DMS53 treated with DMSO at 0.1 percent for 48 hours (cell line): ENCODE measurements at regions not wholly inside any gene's neighbourhood (a gene's known extent, or its start where the extent isn't known, plus 50 kb on each side); places are given as distances from the start of the nearest gene placed in this dataset.
"Not testable (repeated sequence)": the region's sequence is repeated elsewhere in the genome, so short reads cannot be mapped to it uniquely, and the experiment has no call there.

Experiments used
- DNase-seq: peaks from one replicate; lab custom pipeline; 2025; ENCODE audit not compliant: unreplicated experiment; lab: John Stamatoyannopoulos, UW

DNA sequence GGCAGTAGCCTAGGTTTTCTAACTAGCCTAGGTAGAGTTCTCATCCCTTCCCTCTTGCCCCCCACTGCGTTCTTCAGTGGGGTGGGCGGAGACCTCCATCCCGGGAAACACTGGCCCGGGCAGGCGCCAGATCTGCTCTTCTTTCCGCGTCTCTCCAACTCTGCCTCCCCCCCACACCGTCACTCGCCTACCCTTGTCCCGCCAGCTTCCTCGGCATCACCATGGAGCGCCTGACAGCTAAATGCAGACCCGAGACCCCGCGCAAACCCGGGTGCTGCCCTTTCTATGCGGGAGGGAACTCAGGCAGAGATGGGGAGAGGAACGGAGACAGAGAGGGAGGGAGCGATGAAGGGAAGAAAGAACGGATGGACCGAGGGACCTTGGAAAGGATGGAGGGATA, 1494.8 kb upstream of the DEFB115 start:
- DNase-seq: no peak

DNA sequence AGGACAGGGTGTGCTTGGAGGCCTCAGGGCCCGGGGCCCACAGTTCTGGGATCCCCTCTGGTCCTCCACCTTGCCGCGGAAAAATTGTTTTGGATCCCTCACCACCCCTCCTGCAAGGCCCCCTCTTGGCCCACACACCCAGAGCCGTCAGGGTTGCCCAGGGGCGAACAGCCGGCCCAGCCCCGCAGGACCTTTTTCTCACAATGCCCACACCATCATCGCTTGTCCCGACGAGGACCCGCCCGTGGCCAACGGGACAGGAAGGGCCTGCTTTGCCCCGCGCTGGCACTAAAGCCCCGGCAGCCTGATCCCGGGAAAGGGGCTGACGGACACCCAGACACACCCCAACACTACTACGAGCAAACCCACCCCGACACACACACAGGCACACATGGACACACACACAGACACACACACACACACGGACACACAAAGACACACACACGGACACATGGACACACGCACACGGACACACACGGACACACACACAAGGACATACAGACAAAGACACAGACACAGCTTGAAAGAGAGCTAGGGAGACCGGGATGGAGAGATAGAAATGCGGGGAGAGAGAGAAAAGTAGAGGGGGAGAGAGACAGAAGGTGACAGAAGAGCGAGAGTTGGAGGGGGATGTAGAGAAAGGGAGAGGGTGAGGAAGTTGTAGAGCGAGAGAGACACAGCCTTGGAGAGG, 1493.5 kb upstream of the DEFB115 start:
- DNase-seq: no peak

DNA sequence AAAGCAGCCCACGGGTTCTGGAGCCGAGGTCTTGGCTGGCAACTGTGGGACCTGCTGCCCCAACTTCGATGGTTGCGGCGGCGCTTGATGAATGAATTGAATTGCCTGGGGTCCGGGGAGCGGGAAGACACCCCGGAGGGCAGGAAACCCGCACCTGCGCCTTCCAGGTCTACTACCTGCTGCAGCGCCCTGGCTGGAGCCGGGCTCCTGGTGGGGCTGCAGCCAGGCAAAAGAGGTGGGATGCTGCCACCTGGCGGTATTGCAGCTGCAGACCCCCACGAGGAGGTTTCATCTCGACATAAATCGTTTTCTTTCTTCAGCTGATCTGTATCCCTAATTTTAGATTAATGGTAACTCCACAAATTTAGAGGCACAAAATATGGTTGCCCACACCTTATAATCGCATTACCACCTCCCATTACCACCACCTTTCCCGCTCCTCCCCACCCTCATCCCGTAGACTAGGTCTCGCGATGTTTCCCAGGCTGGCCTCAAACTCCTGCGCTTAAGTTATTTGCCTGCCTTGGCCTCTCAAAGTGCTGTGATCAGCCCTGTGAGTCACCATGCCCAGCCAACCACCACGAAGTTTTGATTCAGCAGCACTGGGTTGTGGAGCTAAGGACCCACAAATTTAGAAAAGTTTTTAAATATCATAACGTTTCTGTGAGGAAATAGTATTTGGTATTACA, 1492.4 kb upstream of the DEFB115 start:
- DNase-seq: peak; percentile 10

DNA sequence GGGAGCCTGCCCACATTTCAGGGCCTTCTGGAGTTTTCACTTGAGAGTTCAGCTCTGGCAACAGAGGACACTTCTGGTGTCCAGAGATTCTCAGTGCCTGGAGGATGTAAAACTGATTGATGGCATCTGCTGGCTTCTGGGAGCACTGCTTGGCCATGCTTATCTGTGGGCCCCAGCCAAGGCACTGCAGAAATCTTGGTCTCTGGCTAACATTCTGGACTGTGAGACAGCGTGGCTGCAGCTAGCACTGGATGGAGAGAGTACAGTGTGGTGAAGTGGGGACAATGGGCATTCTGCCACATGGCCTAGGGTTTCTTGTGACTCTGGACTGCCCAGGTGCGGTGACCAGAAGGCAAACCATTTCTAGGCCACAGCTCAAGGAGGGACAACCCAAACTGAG, 1479.4 kb upstream of the DEFB115 start:
- DNase-seq: not testable (repeated sequence)

- DNase-seq: not testable (repeated sequence)
Observed at GRCh38 chr20:29781217-29781616, 1476.2 kb upstream of the DEFB115 start.

DNA sequence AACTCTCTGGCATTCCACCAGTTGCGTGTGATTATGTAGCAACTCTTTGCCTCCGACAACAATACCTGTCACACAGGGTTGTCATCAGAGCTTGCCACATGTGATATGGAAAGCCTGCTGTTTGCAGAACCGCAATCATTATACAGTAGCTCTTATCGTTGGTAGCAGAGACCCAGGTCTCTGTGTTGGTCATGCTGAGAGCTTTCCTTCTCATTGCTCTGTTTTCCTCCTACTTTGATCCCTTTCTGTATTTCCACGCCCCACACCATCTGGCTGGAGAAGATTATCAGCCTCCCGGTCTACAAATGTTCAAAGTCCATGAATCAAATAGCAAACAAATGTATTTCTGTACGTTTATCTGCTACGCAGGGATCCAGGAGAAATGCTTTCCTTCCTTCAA, 1475.6 kb upstream of the DEFB115 start:
- not testable (repeated sequence) for DNase-seq

DNA sequence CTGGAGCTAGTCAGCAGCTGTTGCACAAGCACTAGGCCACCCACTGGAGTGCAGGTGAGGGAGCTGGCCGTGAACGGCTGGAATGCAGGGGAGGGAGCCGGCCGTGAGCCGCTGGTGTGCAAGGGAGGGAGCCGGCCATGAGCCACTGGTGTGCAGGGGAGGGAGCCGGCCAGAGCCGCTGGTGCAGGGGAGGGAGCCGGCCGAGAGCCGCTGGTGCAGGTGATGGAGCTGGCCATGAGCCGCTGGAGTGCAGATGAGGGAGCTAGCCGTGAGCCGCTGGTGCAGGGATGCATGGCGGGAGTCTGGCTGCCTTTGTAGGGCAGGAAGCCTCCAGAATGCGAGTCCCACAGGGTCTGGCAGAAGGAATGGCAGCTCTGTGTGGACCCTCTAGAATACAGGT, 1470.0 kb upstream of the DEFB115 start:
- not testable (repeated sequence) for DNase-seq

- DNase-seq: no peak
Observed at GRCh38 chr20:29790510-29790909, 1467.0 kb upstream of the DEFB115 start.

DNA sequence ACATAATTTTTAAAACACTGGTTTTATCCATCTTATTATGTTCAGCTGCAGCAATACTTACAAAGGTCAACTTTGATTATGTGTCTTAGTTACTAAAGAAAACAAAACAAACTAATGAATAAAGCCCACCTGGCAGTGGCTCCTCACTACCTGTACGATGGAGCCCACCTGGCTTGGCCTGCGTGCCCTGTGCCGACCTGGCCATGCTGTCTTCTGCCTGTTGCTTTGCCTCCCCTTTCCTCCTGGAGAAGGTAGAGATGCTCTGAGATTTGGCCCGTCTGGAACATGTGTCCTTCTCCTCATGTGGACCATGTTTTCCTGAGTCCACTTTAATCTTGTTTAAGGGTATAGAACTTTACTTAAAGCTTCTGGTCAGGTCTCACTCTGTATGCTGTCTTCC, 1426.0 kb upstream of the DEFB115 start:
- DNase-seq: not testable (repeated sequence)

GRCh38 chr20:29868014-29868413, 1389.5 kb upstream of the DEFB115 start:
- not testable (repeated sequence) for DNase-seq

GRCh38 chr20:29868688-29869087, 1388.8 kb upstream of the DEFB115 start:
- not testable (repeated sequence) for DNase-seq

DNA sequence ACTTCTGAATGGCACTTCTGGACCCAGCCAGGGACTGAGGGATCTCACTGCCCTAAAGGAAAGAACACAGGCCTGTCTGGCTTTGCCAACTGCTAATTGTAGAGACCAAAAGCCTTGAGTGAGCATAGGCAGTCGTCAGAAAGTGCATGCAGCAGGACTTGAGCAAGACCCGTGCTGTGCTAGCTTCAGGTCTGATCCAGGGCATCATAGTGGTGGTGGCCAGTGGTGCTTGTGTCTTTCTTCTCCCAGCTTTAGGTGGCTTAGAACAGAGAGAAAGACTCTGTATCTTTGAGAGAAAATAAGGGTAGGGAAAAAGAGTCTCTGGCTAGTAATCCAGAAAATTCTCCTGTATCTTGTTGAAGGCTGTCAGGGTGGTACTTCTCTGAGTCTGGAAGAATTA, 1385.6 kb upstream of the DEFB115 start:
- not testable (repeated sequence) for DNase-seq

DNA sequence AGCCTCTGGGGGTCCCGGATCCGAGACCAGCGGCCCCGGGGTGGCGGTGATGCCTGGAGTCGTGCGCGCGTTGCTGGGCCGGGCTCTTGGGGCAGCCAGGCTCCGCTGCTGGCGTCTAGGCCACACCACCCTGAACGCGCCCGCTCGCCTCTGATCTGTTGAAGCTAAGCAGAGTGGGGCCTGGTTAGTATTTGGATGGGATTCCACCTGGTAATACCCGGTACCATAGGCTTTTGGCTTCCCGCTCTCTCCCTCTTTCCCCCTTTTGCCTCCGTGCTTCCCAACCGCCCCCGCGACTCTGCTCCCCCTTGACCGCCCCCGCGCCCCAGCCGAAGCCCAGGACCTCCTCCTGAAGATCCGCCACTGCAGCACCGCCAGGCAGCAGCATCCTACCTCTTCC, 1383.5 kb upstream of the DEFB115 start:
- no peak for DNase-seq

DNA sequence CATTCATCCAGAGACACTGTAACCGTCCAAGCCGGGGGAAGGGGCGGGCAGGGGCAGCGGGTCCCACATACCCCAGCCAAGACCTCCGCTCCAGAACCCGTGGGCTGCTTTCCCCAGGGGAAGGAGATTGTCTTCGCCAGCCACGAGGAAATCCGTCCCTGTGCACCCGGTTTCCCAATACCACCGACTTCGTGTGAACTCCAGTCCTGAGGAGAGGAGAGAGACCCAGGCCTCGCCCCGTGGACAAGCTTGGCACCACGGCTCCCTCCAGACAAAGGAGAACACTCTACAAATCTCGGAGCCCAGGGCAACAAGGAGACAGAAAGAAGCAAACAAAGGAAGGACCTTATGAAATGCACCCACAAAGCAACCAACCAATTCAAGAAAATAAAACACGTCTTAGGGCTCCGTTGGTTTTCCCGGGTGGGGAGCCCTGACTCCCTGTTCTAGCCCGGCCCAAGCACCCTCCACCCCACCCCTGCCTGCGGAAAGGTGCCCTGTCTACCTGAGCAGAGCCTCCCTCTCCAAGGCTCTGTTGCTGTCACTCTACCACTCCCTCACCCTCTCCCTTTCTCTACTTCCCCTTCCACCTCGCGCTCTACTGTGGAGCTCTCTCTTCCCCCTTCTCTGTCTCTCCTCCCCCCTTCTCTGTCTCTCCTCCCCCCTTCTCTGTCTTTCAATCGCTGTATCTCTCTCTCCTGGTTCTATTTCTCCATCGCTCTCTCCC, 1382.8 kb upstream of the DEFB115 start:
- no peak for DNase-seq

DNA sequence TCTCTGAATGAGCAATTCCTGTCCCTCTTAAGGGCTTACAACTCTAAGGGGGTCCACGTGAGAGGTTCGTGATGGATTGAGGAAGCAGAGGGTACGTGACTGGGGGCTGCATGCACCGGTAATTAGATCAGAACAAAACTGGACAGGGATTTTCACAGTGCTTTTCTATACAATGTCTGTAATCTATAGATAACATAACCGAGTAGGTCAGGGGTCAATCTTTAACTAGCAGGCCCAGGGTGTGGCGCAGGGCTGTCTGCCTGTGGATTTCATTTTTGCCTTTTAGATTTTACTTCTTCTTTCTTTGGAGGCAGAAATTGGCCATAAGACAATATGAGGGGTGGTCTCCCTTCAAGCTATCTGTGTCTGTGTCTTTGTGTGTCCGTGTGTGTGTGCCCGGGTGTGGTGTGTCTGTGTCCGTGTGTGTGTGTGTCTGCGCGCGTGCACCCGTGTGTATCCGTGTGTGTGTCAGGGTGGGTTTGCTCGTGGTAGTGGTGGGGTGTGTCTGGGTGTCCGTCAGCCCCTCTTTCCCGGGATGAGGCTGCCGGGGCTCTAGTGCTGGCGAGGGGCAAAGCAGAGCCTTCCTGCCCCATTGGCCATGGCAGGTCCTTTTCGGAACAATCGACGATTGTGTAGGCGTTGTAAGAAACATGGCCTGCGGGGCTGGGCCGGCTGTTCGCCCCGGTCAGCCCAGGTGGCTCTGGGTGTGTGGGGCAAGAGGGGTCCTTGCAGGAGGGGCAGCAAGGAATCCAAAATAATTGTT, 1382.0 kb upstream of the DEFB115 start:
- not testable (repeated sequence) for DNase-seq

- not testable (repeated sequence) for DNase-seq
Observed at GRCh38 chr20:29876084-29876910, 1381.2 kb upstream of the DEFB115 start.

DNA sequence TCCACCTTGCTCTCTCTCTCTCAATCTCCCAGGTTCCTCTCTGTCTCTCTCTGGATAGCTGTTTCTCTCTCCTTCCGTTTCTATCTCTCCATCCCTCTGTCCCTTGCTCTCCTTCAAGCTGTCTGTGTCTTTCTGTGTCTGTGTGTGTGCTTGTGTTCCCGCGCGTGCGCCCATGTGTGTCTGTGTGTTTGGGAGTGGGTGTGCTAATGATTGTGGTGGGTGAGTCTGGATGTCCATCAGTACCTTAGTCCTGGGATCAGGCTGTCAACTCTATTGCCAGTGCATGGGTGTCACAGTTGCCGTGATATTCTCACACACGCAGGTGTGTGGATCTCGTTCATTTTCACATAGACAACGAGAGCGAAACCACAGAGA, 1380.6 kb upstream of the DEFB115 start:
- no peak for DNase-seq

DNA sequence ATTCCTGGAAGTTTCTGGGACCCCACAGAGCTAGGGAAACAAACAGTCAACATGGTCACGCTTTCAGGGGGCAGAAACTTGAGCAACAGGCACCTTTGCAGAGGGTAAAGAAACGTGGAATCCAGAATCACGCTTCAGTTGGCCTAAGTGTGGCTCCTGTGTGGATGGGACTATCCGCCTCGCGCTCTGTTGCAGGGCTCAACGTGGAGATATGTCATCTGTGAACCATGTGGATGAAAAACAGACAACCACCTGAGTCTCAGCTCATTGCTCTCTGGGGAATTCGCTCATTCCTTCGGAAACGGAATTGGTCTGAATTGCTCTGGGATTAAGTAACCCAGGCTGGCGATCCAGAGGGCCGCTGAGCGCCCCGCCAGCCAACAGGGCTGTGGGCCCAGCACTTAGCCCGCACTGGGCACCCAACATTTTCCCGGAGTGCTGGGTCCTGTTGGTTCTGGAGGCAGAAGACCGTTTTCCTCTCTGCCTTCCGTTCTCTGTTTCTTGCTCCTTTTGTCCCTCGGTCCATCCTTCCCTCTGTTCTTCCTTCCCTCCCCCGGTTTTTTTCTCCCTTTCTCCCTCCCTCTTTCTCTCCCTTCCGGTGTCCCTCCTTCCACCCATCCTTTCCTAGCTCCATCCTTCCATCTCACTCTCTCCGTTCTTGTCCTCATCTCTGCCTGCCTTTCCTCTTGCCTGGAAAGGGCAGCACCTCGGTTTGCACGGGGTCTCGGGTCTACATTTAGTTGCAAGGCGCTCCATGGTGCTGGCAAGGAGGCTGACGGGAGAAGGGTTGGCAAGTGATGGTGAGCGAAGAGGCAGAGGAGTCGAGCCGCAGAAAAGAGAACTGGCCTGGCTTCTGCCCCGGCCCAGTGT, 1379.8 kb upstream of the DEFB115 start:
- not testable (repeated sequence) for DNase-seq

DNA sequence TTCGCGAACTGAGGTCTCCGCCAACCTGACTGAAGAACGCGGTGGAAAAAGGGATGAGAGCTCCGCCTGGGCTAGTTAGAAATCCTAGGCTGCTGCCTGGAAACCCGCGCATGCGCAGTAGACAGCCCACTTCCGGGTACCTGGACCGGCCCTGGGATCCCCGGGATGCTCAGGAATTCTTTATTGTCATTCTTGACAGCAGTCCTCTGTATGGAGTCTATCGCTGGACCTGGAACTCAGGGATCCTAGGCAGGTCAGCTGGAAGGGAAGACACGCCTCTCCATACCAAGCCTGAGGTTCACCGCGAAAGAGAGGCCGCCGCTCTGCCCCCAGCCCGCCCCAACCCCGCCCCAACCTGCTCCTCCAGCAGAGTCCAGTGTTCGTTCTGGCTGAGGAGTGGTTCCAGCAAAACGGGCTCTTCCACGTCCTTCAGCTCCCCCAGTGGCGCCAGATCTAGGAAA, 1379.2 kb upstream of the DEFB115 start:
- DNase-seq: peak; percentile 85
